Gastroesophageal sphincter (tissue), 4 donors: ENCODE measurements at regions not wholly inside any gene's neighbourhood (a gene's known extent, or its start where the extent isn't known, plus 50 kb on each side); places are given as distances from the start of the nearest gene placed in this dataset.

ENCODE experiments used
- ATAC-seq: fragments of 150-250 bp; one replicate; pipeline ENCODE4 v1.9.1; 2016; ENCODE audit warnings: mild to moderate bottlenecking, moderate library complexity
- H3K27ac ChIP-seq, 4 donors: fragments of 200-600 bp; sonication (generic) in 3 of 4; 1 replicate in 3 of 4; 2 replicates in 1 of 4; pipeline ENCODE4 v1.5.1; 2016 to 2019
- H3K27me3 ChIP-seq: fragments of 200-600 bp; sonication (generic); one replicate; pipeline ENCODE4 v1.5.1; 2019
- H3K36me3 ChIP-seq, 2 donors: fragments of 200-600 bp; sonication (generic); one replicate each; pipeline ENCODE4 v1.5.1; 2019; ENCODE audit warnings: control low read depth in 1 of 2
- H3K4me1 ChIP-seq, 3 donors: fragments of 200-600 bp; sonication (generic); 1 replicate in 2 of 3; 2 replicates in 1 of 3; pipeline ENCODE4 v1.5.1; 2016 to 2019; ENCODE audit warnings: control low read depth in 2 of 3
- H3K4me3 ChIP-seq, 2 donors: fragments of 200-600 bp; sonication (generic); one replicate each; pipeline ENCODE4 v1.5.1; 2019; ENCODE audit warnings: mild to moderate bottlenecking in 1 of 2, moderate library complexity in 1 of 2
- H3K9me3 ChIP-seq, 3 donors: fragments of 200-600 bp; sonication (generic); one replicate each; pipeline ENCODE4 v1.5.1; 2017 to 2019; ENCODE audit warnings: control low read depth in 2 of 3
- CTCF ChIP-seq, 4 experiments: fragments of 200-600 bp in 2 of 4; fragments of 450-650 bp in 2 of 4; sonication (generic) in 1 of 4; IDR thresholded peaks; one replicate each; pipeline ENCODE4 v1.5.1; 2017 to 2019; ENCODE audit warnings: antibody characterized with exemption in 4 of 4, mild to moderate bottlenecking in 2 of 4, moderate library complexity in 2 of 4
- EP300 ChIP-seq: sonication (generic); formaldehyde crosslinking; IDR thresholded peaks from one replicate; pipeline ENCODE4 v1.6.1; 2017; ENCODE audit warnings: antibody characterized with exemption, mild to moderate bottlenecking
- POLR2A ChIP-seq, 2 donors: fragments of 450-650 bp; IDR thresholded peaks; one replicate each; pipeline ENCODE4 v1.6.1; 2017; ENCODE audit warnings: antibody characterized with exemption in 2 of 2, mild to moderate bottlenecking in 2 of 2, moderate library complexity in 1 of 2
- POLR2AphosphoS5 ChIP-seq: sonication (generic); formaldehyde crosslinking; IDR thresholded peaks from one replicate; pipeline ENCODE4 v1.6.1; 2017; ENCODE audit warnings: antibody characterized with exemption
- WGBS, 2 donors: methylation state at CpG; one replicate each; pipeline ENCODE4 v1.1.5; 2018; ENCODE audit warnings: low coverage in 1 of 2; 5-methylcytosine and 5-hydroxymethylcytosine counted together

GRCh38 chr6:93165850-93166430 is 253.4 kb downstream of the EPHA7 start:
- Histone ChIP-seq H3K27me3 (no peaks in the 10 kb centered on the region), H3K27ac (no peak overlapping the region), H3K4me1 (peaks cover 0 to 10% (median 5%) of the 10 kb centered on the region in 3 donors), H3K36me3 (no peaks in the 10 kb centered on the region), H3K9me3 (no peaks in the 10 kb centered on the region), H3K4me3 (no peak overlapping the region)
- ATAC-seq, result no peak
- 68 to 81% methylated on average over 3 of the region's 3 CpGs for WGBS, 2 donors
- TF ChIP-seq CTCF (IDR thresholded peaks at IDR 0.05) (no peak), EP300 (no peak), POLR2A (IDR thresholded peaks at IDR 0.05) (no peak), POLR2AphosphoS5 (no peak)

GRCh38 chr6:93164781-93165180 is 254.6 kb downstream of the EPHA7 start:
- H3K4me1 ChIP-seq, result peaks cover 0 to 10% (median 5%) of the 10 kb centered on the region in 3 donors
- no peak overlapping the region for H3K27ac ChIP-seq
- H3K9me3 ChIP-seq, result no peaks in the 10 kb centered on the region
- H3K27me3 ChIP-seq, result no peaks in the 10 kb centered on the region
- TF ChIP-seq POLR2A (IDR thresholded peaks at IDR 0.05), result no peak
- no peak for TF ChIP-seq EP300
- no peak for TF ChIP-seq POLR2AphosphoS5
- TF ChIP-seq CTCF (IDR thresholded peaks at IDR 0.05), result no peak
- H3K36me3 ChIP-seq, result no peaks in the 10 kb centered on the region
- H3K4me3 ChIP-seq, result no peak overlapping the region
- ATAC-seq, result no peak

- Histone ChIP-seq H3K27me3 (no peaks in the 10 kb centered on the region), H3K36me3 (no peaks in the 10 kb centered on the region), H3K9me3 (peaks cover 0 to 4% (median 0%) of the 10 kb centered on the region in 3 donors), H3K27ac (no peak overlapping the region), H3K4me3 (no peak overlapping the region), H3K4me1 (no peaks in the 10 kb centered on the region)
- 88 to 100% methylated on average over 1 to 3 of the region's 3 CpGs for WGBS, 2 donors
- ATAC-seq, result no peak
- TF ChIP-seq EP300 (no peak), POLR2A (IDR thresholded peaks at IDR 0.05) (no peak), POLR2AphosphoS5 (no peak), CTCF (IDR thresholded peaks at IDR 0.05) (no peak)
Observed at GRCh38 chr6:93163146-93163545, 256.2 kb downstream of the EPHA7 start.

- WGBS, 2 donors, result 77 to 90% methylated on average over 4 of the region's 4 CpGs
- Histone ChIP-seq H3K9me3 (no peaks in the 10 kb centered on the region), H3K4me1 (no peaks in the 10 kb centered on the region), H3K27ac (no peak overlapping the region), H3K4me3 (no peak overlapping the region), H3K27me3 (no peaks in the 10 kb centered on the region), H3K36me3 (no peaks in the 10 kb centered on the region)
- no peak for ATAC-seq
- TF ChIP-seq CTCF (IDR thresholded peaks at IDR 0.05) (no peak), POLR2AphosphoS5 (no peak), POLR2A (IDR thresholded peaks at IDR 0.05) (no peak), EP300 (no peak)
Observed at GRCh38 chr6:93139408-93140081, 279.8 kb downstream of the EPHA7 start.

- Histone ChIP-seq H3K4me1 (no peaks in the 10 kb centered on the region), H3K27ac (no peak overlapping the region), H3K4me3 (no peak overlapping the region), H3K36me3 (no peaks in the 10 kb centered on the region), H3K9me3 (no peaks in the 10 kb centered on the region), H3K27me3 (no peaks in the 10 kb centered on the region)
- TF ChIP-seq POLR2AphosphoS5 (no peak), CTCF (IDR thresholded peaks at IDR 0.05) (no peak), EP300 (no peak), POLR2A (IDR thresholded peaks at IDR 0.05) (no peak)
- ATAC-seq, result no peak
- WGBS, 2 donors, result 91 to 100% methylated on average over 1 to 2 of the region's 2 CpGs
Observed at GRCh38 chr6:93136111-93136510, 283.2 kb downstream of the EPHA7 start.
